ENCODE measurements at regions not wholly inside any gene's neighbourhood (a gene's known extent, or its start where the extent isn't known, plus 50 kb on each side); places are given as distances from the start of the nearest gene placed in this dataset.

GRCh38 chr2:220707261-220707660 lies 864.8 kb downstream of the EPHA4 start:
- no peaks in the 10 kb centered on the region for H3K4me1 ChIP-seq
- no peak for DNase-seq (ENCODE audit: low spot score in 2 of 2)
- H3K27me3 ChIP-seq = no peaks in the 10 kb centered on the region
- no peak overlapping the region for H3K4me3 ChIP-seq
- H3K27ac ChIP-seq = no peak overlapping the region
- H3K36me3 ChIP-seq = no peaks in the 10 kb centered on the region
- intact Hi-C loops (cut with DNase I) = no loop called here
- no peaks in the 10 kb centered on the region for H3K9me3 ChIP-seq
- no peak for TF ChIP-seq CTCF (IDR thresholded peaks at IDR 0.05)

- intact Hi-C loops (cut with DNase I) = no loop called here
- no peak overlapping the region for H3K27ac ChIP-seq
- H3K4me3 ChIP-seq = no peak overlapping the region
- no peaks in the 10 kb centered on the region for H3K36me3 ChIP-seq
- TF ChIP-seq CTCF (IDR thresholded peaks at IDR 0.05) = no peak
- DNase-seq (ENCODE audit: low spot score in 2 of 2) = no peak
- H3K9me3 ChIP-seq = no peaks in the 10 kb centered on the region
- no peaks in the 10 kb centered on the region for H3K4me1 ChIP-seq
- no peaks in the 10 kb centered on the region for H3K27me3 ChIP-seq
Observed at GRCh38 chr2:220708366-220708765, 863.7 kb downstream of the EPHA4 start.

GRCh38 chr2:220717283-220717682 lies 854.8 kb downstream of the EPHA4 start:
- intact Hi-C loops (cut with DNase I) = no loop called here
- H3K36me3 ChIP-seq = no peaks in the 10 kb centered on the region
- no peaks in the 10 kb centered on the region for H3K27me3 ChIP-seq
- H3K27ac ChIP-seq = no peak overlapping the region
- H3K4me3 ChIP-seq = no peak overlapping the region
- no peaks in the 10 kb centered on the region for H3K4me1 ChIP-seq
- DNase-seq (ENCODE audit: low spot score in 2 of 2) = no peak
- H3K9me3 ChIP-seq = no peaks in the 10 kb centered on the region
- no peak for TF ChIP-seq CTCF (IDR thresholded peaks at IDR 0.05)

GRCh38 chr2:220736778-220737177 lies 835.3 kb downstream of the EPHA4 start:
- intact Hi-C loops (cut with DNase I) = no loop called here
- Histone ChIP-seq H3K4me3 (no peak overlapping the region), H3K36me3 (no peaks in the 10 kb centered on the region), H3K9me3 (peaks cover 0 to 6% of the 10 kb centered on the region in 2 donors), H3K4me1 (no peaks in the 10 kb centered on the region), H3K27me3 (no peaks in the 10 kb centered on the region), H3K27ac (no peak overlapping the region)
- no peak for TF ChIP-seq CTCF (IDR thresholded peaks at IDR 0.05)
- no peak for DNase-seq (ENCODE audit: low spot score in 2 of 2)

GRCh38 chr2:220743203-220743602 lies 828.9 kb downstream of the EPHA4 start:
- H3K27ac ChIP-seq = no peak overlapping the region
- H3K27me3 ChIP-seq = no peaks in the 10 kb centered on the region
- H3K4me3 ChIP-seq = no peak overlapping the region
- no peak for DNase-seq (ENCODE audit: low spot score in 2 of 2)
- no peaks in the 10 kb centered on the region for H3K4me1 ChIP-seq
- peaks cover 0 to 6% of the 10 kb centered on the region in 2 donors for H3K9me3 ChIP-seq
- H3K36me3 ChIP-seq = no peaks in the 10 kb centered on the region
- no peak for TF ChIP-seq CTCF (IDR thresholded peaks at IDR 0.05)
- intact Hi-C loops (cut with DNase I) = no loop called here

- Histone ChIP-seq H3K27me3 (no peaks in the 10 kb centered on the region), H3K36me3 (no peaks in the 10 kb centered on the region), H3K4me3 (no peak overlapping the region), H3K4me1 (no peaks in the 10 kb centered on the region), H3K9me3 (peaks cover 0 to under 1% of the 10 kb centered on the region in 2 donors), H3K27ac (no peak overlapping the region)
- no peak for TF ChIP-seq CTCF (IDR thresholded peaks at IDR 0.05)
- intact Hi-C loops (cut with DNase I) = no loop called here
- no peak for DNase-seq (ENCODE audit: low spot score in 2 of 2)
Observed at GRCh38 chr2:220744861-220745260, 827.2 kb downstream of the EPHA4 start.

Measured in ascending aorta (tissue), 2 donors.